GM18499 (cell line): ENCODE measurements at regions not wholly inside any gene's neighbourhood (a gene's known extent, or its start where the extent isn't known, plus 50 kb on each side); places are given as distances from the start of the nearest gene placed in this dataset.

Experiments
- ATAC-seq: cut with Tn5 transposase; IDR thresholded peaks from one replicate; pipeline ENCODE4 v1.9.1; 2021; ENCODE audit warnings: moderate number of reproducible peaks; ENCODE audit not compliant: insufficient read depth, unreplicated experiment

- ATAC-seq: no peak
Observed at GRCh38 chr1:229988534-229988933, 78.5 kb upstream of the GALNT2 start.

- ATAC-seq: no peak
Observed at GRCh38 chr1:229989591-229990248, 77.3 kb upstream of the GALNT2 start.

DNA sequence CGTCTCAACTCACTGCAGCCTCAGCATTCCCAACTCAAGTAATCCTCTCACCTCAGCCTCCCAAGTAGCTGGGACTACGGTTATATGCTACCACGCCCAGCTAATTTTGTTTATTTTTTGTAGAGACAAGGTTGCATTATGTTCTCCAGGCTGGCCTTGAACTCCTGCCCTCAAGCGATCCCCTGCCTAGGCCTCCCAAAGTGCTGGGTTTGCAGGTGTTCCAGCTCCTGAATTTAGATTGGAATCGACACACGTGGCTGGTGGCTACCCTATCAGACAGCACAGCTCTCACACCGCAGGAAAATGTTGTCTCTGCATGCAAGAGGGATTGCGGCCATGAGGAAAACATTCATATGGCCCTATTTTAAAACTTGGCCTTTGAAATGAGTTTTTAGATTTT lies 76.7 kb upstream of the GALNT2 start:
- no peak for ATAC-seq

DNA sequence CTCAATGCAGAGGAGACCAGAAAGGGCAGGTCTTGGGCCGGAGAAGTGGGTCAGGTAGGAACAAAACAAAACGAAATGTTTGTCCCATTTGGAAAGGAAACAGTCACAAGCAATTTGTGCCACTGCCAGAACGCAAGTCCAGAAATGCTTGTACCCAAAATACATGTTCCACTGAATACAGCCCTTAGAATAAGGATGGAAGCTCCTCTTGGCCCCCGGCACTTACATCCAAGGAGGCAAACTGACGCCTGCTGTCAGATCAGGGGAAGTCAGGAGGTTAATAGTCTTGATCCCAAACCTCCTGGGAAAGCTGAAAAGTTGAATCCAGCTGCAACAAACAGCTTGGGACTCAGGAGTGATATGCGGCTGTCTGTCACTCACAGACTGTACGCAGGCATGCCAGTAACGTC lies 75.9 kb upstream of the GALNT2 start:
- no peak for ATAC-seq

DNA sequence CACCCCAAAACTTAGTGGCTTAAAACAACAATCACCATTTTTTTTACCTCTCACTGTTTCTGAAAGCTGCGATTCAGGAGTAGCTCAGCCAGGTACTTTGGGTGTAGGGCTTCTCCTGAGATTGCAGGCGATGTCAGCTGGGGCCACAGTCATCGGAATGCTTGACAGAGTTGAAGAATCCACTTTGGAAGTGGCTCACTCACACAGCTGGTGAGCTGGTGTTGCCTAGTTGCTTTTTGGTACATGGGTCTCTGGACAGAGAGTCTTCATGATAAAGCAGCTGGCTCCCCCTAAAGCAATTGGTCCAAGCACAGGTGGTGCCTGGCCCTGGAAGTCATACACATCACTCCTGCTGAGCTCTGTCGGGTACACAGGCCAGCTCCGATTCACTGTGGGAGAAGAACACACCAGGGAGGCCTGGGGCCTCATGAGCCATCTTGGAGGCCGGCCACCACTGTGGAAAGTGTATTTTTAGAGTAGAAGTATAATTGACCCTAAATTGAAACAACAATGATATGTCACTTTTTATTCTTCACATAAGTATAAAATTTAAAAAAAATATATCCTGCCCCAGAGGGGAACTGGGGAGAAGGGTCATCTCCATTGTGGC lies 75.2 kb upstream of the GALNT2 start:
- ATAC-seq: no peak

DNA sequence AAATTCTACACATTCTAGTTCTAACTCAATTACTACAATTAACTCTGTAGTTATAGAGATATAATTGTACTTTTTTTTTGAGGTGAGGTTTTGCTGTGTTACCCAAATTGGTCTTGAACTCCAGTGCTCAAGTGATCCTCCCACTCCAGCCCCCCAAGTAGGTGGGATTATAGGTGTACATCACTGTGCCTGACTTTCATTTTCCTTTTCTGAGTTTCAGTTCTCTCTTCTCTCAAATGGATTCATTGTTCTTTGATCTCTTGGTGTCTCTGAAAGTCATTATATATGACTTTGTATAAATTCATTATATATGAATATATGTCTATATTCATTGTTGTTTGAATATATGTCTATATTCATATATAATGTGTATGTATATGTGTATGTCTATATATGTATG lies 74.0 kb upstream of the GALNT2 start:
- no peak for ATAC-seq

DNA sequence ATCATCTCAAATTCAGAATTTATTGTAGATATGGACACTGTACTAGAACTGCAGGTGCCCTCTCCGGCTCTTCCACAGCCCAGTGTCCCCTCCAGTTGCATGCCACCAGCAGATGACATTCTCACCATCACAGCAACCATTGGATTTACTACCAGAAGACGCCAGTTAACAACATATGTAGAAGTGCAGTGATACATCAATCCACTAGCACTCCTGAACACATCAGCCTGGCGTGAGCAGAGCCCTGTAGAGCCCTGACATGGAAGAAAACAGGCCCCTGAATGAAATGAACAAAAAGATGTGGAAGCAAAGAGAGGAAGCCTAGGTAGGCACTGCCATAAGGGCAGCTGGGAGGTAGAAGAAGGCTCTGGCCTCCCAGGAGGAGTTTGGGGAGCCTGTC lies 73.1 kb upstream of the GALNT2 start:
- ATAC-seq: no peak

GRCh38 chr1:229999004-229999670 lies 67.9 kb upstream of the GALNT2 start:
- ATAC-seq: no peak

GRCh38 chr1:230000493-230001184 lies 66.4 kb upstream of the GALNT2 start:
- no peak for ATAC-seq

GRCh38 chr1:230002164-230002803 lies 64.8 kb upstream of the GALNT2 start:
- ATAC-seq: no peak

- no peak for ATAC-seq
Observed at GRCh38 chr1:230003409-230003808, 63.6 kb upstream of the GALNT2 start.

DNA sequence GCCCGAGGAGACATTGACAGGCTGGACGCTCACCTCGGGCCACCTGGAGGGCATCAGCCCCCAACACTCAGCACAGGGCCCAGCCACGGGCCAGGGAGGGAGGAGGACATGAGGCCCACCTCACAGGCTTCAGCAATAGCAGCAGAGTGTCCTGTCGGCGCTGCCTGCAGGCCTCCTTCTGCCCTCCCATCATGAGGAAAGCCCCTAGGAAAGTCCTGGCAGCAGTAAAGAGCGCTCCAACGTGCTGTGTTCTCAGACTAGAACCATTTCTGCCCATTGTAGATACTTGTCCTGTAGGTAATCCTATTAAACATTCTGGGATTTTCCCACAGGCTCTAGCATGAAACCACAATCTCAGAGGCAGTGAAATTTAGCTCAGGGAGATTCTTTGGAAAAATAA lies 62.0 kb upstream of the GALNT2 start:
- no peak for ATAC-seq

- no peak for ATAC-seq
Observed at GRCh38 chr1:230008721-230009120, 58.3 kb upstream of the GALNT2 start.

GRCh38 chr1:230009611-230010313 lies 57.3 kb upstream of the GALNT2 start:
- ATAC-seq: no peak

GRCh38 chr1:230010603-230011332 lies 56.3 kb upstream of the GALNT2 start:
- ATAC-seq: no peak

- no peak for ATAC-seq
Observed at GRCh38 chr1:230011333-230012092, 55.5 kb upstream of the GALNT2 start.

DNA sequence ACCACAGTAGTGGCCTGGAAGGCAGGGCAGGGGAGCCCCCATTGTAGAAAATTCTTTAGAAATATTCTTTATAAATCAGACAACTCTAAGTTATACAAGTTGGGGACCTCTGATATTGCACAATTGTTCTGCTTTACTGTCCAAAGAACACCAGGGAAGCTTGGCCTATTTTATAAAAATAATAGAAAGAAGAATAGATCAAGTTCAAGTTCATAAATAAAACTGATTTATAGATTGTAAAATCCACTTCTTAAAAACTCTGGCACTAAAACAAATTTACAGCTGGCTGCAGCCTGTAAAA lies 55.0 kb upstream of the GALNT2 start:
- ATAC-seq: no peak

GRCh38 chr1:230012741-230013140 lies 54.3 kb upstream of the GALNT2 start:
- ATAC-seq: no peak

- no peak for ATAC-seq
Observed at GRCh38 chr1:230016159-230016558, 50.9 kb upstream of the GALNT2 start.
